Myocyte (in vitro differentiated cells): ENCODE measurements at regions not wholly inside any gene's neighbourhood (a gene's known extent, or its start where the extent isn't known, plus 50 kb on each side); places are given as distances from the start of the nearest gene placed in this dataset.

Source experiments
- DNase-seq: peaks from one replicate; pipeline ENCODE4 v3.0.0-alpha.2; 2012; ENCODE audit warnings: low read depth

GRCh38 chr6:91669154-91669870 lies 1082.4 kb upstream of the MAP3K7 start:
- peak; percentile 94 for DNase-seq

- DNase-seq = no peak
Observed at GRCh38 chr6:91667596-91667995, 1080.7 kb upstream of the MAP3K7 start.

DNA sequence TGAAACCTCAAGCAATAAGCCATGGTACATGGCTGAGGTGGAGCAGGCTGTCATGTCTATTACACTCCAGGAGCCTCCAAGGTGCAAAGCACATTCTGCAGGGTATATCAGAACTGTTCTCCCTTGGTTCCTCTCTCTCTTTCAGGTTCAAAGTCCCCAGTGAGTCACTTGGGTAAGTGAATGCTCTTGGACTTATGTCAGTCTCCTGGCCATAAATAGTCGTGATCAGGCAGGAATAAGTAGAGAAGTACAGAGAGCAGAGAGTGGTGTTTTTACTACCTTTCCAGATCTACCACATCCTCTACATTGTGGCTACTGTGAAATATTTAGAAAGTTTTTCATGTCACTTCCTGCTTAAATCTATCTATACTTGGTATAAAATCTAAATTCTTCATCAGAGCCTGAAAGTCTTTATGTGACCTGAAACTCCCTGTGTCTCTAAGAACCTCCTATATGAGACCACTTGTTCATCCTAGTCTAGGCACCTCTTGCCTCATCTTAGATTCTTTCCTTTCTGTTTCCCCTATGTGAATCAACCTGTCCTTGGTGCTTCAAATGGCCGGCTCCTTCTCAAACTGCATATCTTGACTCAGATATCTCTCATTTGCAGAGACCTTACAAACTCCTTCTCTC lies 1077.6 kb upstream of the MAP3K7 start:
- DNase-seq = no peak

DNA sequence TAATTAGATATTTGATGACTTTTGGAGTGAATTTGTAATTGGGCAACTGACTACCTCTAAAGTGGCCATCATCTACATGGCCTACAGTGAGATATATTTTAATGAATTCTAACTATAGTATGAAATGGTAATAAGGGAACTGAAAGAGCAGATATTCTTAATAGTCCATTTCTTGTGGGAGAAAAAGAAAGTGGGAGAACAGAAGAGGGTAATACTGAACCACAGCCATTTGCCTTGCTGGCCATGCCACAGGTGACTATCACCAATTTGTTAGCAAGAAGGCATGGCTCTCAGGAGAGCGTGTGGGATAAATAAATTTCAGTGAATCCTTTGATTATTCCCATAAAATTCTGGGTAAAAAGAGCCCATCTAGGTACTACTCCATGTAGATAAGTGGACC lies 1074.0 kb upstream of the MAP3K7 start:
- DNase-seq = no peak

DNA sequence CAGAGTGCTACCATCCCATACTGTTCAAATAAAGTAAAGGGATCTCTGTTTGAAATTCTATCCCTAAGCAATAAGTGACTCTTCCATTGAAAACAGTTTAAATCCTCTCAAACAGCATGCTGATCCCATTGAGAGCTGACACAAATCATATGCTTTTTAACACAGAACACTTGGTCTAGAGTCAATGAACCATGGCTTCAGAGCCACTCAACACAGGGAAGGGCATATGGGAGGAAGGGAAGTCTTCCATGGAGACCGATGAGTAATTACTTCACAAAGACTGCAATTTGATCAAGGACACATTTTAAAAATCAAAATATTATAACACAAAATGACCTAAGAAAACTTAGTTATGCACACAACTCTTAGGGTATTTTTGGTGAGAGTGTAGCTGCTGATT lies 1073.0 kb upstream of the MAP3K7 start:
- DNase-seq = no peak

GRCh38 chr6:91654793-91655192 lies 1067.9 kb upstream of the MAP3K7 start:
- no peak for DNase-seq

- DNase-seq = peak; percentile 32
Observed at GRCh38 chr6:91654357-91654756, 1067.5 kb upstream of the MAP3K7 start.

DNA sequence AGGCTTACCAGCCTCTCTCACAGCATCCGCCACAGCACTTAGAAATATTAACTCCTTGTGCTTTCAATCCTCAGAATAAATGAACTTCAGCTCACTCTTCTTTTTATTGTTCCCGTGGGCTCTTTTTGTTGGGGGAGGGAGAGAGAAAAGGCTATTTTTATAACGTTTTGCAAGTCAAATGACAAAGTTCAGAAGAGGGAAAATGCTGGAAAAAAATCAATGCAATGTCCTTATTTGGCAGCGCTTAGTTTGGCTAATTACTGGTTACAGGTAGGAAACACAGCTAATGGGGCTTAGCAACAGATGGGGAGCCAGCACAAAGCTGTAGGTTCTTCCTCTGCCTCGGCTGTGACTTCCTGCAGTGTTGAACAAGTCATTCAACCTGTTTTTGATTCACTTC lies 1067.0 kb upstream of the MAP3K7 start:
- DNase-seq = no peak

- DNase-seq = no peak
Observed at GRCh38 chr6:91653076-91653723, 1066.3 kb upstream of the MAP3K7 start.

DNA sequence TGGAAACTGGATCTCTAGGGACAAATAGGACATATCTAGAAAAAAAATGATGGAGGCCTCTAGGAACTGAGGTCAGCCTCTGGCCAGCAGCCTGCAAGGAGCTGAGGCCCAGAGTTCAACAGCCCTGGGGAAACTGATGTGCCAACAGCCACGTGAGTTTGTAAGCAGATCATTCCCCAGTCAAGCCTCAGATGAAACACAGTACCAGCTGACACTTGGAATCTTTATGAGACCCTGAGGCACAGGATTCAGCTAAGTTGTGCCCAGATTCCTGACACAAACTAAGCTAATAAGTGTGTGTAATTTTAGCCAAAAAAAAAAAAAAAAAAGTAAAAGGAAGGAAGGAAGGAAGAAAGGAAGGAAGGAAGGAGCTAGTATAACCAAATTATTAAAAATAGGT lies 1059.8 kb upstream of the MAP3K7 start:
- no peak for DNase-seq

DNA sequence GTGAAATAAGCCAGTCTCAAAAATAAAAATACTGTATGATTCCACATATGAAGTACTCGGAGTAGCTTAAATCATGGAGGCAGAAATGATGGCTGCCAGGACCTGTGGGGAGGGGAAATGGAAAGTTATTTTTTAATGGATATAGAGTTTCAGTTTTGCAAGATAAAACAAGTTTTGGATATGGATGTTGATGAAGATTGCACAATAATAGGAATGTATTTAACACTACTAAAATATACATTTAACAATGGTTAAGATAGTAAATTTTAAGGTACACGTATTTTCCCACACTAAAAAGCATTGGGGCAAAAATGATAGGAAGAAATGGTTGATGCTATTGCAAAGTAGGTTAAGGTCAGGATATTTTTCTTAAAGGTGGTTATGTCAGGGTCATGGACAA lies 1058.9 kb upstream of the MAP3K7 start:
- DNase-seq = no peak

- no peak for DNase-seq
Observed at GRCh38 chr6:91637217-91637616, 1050.3 kb upstream of the MAP3K7 start.

DNA sequence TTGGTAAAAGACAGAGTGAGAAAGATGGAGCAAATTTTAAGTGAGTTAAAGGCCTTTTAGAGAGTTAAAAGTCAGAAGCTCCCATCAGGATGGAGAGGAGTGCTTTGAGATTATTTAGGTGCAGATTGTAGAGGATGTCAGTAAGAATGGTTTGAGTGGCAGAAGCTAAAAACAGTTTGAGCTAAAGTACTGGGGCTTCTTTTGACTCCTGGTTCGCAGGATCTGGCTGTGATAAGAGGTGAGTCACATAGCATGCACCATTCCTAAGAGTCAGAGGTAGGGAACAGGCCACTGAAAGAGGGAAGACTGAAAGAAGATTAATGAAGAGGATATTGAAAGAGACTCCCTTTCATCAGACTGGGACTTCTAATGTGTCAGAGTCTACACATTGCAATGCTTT lies 1047.9 kb upstream of the MAP3K7 start:
- peak; percentile 1 for DNase-seq

GRCh38 chr6:91633374-91634111 lies 1046.7 kb upstream of the MAP3K7 start:
- DNase-seq = no peak

DNA sequence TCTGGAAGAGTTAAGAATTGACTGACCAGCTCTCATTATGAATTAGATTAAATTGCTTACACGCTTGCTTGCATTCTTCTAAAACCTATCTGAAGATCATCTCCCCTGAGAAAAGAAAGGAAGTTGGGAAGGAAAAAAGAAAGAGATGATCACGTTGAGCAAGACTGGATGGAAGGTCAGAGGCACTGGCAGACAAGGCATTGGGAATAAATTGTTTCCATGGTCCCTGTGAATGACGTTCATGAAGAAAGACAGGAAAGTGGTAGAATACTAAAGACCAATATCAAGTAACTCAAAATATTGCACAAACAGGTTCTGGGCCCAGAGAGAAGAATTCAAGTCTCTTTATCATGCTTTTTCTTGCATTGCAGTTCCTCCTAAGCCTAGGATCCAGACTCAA lies 1045.4 kb upstream of the MAP3K7 start:
- DNase-seq = no peak

- DNase-seq = no peak
Observed at GRCh38 chr6:91631227-91631626, 1044.4 kb upstream of the MAP3K7 start.

DNA sequence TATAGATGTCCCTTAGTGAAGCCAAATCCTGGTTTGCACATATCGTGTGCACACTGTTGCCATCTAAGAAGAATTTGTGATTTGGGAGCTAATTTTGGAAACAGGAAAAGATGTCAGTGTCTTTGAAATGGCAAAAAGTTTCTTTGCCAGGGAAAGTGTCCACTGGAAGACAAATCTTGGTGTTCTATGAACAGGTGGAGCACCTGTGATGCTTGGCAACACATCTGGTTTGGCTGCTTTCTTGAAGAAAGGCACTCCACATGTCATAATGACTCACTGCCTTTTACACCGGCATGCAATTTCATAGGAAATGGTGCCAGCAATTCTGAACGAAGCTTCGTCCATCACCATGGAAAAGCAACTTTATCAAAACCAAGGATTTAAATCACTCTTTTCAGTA lies 1040.0 kb upstream of the MAP3K7 start:
- no peak for DNase-seq

DNA sequence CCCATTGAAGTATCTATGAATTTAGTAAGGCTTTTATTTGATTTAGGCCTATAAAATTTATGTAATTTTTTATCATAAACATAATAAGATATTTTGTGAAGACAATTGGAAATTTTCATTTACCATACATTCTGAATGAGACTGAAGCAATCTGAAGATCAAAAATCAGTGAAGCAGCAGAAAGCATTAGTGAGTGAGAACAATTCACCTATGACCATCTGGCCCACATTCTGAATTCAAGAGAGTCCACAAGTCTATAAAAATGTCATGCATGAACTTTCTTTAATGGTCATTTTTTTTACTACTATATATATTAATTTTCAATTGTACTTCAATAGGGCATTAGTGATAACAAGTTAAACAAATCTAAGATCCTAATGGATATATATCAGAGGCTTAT lies 1026.6 kb upstream of the MAP3K7 start:
- DNase-seq = no peak

DNA sequence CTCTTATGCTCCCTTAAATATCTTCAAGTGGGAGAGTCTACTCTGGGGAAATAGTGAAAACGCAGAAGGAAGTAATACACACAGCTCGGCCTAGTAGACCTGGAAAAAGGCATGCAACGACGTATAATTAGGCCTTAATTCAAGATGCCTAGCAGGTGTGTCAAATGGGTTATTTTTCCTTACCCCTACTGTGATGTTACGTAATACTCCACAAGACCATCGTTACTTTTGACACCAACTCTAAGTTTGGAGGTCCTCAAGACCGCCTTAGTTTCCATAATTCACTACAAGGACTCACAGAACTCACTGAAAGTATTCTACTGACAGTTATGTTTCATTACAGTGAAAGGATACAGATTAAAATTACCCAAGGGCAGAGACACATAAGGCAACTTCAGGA lies 1024.3 kb upstream of the MAP3K7 start:
- DNase-seq = no peak

GRCh38 chr6:91608428-91608827 lies 1021.6 kb upstream of the MAP3K7 start:
- no peak for DNase-seq

DNA sequence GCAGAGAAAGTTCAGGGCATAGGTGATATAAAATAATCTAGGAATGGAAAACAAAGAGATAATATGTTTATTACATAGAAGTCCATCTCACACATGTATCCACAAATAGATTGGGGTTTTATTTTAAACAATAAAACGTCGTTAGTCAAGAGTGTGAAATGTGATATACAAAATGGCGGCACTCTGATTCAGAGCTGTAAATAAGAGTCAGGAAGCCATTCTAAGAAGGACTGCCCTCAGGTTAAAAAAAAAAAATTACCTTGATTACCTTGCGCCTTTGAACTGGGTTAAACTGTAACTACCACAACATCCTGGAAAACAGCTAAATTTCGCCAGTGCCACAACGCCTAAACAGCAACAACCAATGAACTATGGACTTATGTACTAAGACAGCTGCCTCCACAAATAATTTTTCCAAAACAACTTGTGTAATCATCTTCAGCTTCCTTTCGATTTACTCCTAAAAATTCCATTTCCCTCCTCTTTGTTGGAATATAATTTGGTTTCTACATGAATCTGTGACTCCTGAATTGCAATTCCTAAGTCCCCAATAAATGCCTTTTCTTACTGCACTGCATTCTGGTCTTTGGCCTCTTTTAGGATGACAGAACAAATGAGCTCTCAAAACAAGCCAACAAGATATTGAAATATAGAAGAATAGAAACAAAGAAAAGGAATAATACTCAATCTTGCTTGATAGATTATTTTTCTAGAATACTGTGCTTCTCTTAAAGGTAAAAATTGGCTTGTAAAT lies 1019.5 kb upstream of the MAP3K7 start:
- DNase-seq = no peak
